Thyroid gland (tissue), 4 donors: ENCODE measurements at regions not wholly inside any gene's neighbourhood (a gene's known extent, or its start where the extent isn't known, plus 50 kb on each side); places are given as distances from the start of the nearest gene placed in this dataset.
"Not testable (repeated sequence)": the region's sequence is repeated elsewhere in the genome, so short reads cannot be mapped to it uniquely, and the experiment has no call there.

ENCODE experiments used
- DNase-seq, 2 donors: peaks; one replicate each; pipeline ENCODE4 v3.0.0-alpha.2; 2019
- H3K27ac ChIP-seq, 3 donors: fragments of 200-600 bp; sonication (generic); 1 replicate in 2 of 3; 2 replicates in 1 of 3; pipeline ENCODE4 v1.5.1; 2016 to 2019; ENCODE audit warnings: mild to moderate bottlenecking in 1 of 3, moderate library complexity in 1 of 3
- H3K27me3 ChIP-seq: fragments of 200-600 bp; sonication (generic); one replicate; pipeline ENCODE4 v1.5.1; 2019
- H3K36me3 ChIP-seq, 2 donors: fragments of 200-600 bp; sonication (generic); one replicate each; pipeline ENCODE4 v1.5.1; 2016 to 2019
- H3K4me1 ChIP-seq, 2 donors: fragments of 200-600 bp; sonication (generic); one replicate each; pipeline ENCODE4 v1.5.1; 2017 to 2019
- H3K4me3 ChIP-seq, 3 donors: fragments of 200-600 bp; sonication (generic); replicated peaks in 1 of 3; 1 replicate in 2 of 3; 2 replicates in 1 of 3; pipeline ENCODE4 v1.5.1; 2016; ENCODE audit warnings: mild to moderate bottlenecking in 1 of 3
- H3K9me3 ChIP-seq: fragments of 200-600 bp; sonication (generic); one replicate; pipeline ENCODE4 v1.5.1; 2017
- CTCF ChIP-seq, 6 experiments: fragments of 200-600 bp in 3 of 6; fragments of 450-650 bp in 3 of 6; sonication (generic) in 3 of 6; IDR thresholded peaks; one replicate each; pipeline ENCODE4 v1.5.1; 2016 to 2019; ENCODE audit warnings: antibody characterized with exemption in 6 of 6, mild to moderate bottlenecking in 2 of 6, inconsistent platforms in 1 of 6, moderate library complexity in 1 of 6
- POLR2A ChIP-seq, 2 donors: fragments of 450-650 bp; IDR thresholded peaks; one replicate each; pipeline ENCODE4 v1.6.1; 2017; ENCODE audit warnings: antibody characterized with exemption in 2 of 2, mild to moderate bottlenecking in 2 of 2, moderate library complexity in 1 of 2
- WGBS, 2 donors: methylation state at CpG; one replicate each; pipeline ENCODE4 v1.1.5; 2017; 5-methylcytosine and 5-hydroxymethylcytosine counted together
- intact Hi-C: fragments of 100-400 bp; cut with DNase I; formaldehyde crosslinking; loops from one replicate; pipeline ENCODE4 v1.15.1; 2023

- H3K4me3 ChIP-seq = no peak overlapping the region
- no peaks in the 10 kb centered on the region for H3K9me3 ChIP-seq
- 81 to 84% methylated on average over 5 of the region's 5 CpGs for WGBS, 2 donors
- H3K27ac ChIP-seq = no peak overlapping the region
- TF ChIP-seq CTCF (IDR thresholded peaks at IDR 0.05) = no peak
- no peak for TF ChIP-seq POLR2A (IDR thresholded peaks at IDR 0.05)
- intact Hi-C loops = no loop called here
- no peaks in the 10 kb centered on the region for H3K27me3 ChIP-seq
- no peak for DNase-seq
- H3K36me3 ChIP-seq = no peaks in the 10 kb centered on the region
- no peaks in the 10 kb centered on the region for H3K4me1 ChIP-seq
Observed at GRCh38 chr11:22928207-22928917, 68.1 kb upstream of the CCDC179 start.

- Histone ChIP-seq H3K27me3 (no peaks in the 10 kb centered on the region), H3K4me1 (no peaks in the 10 kb centered on the region), H3K27ac (no peak overlapping the region), H3K9me3 (no peaks in the 10 kb centered on the region), H3K36me3 (no peaks in the 10 kb centered on the region), H3K4me3 (no peak overlapping the region)
- DNase-seq = peak; percentile 11 to 23
- intact Hi-C loops = no loop called here
- 74 to 76% methylated on average over 5 of the region's 5 CpGs for WGBS, 2 donors
- TF ChIP-seq CTCF (IDR thresholded peaks at IDR 0.05) (no peak), POLR2A (IDR thresholded peaks at IDR 0.05) (no peak)
Observed at GRCh38 chr11:22930816-22931594, 70.7 kb upstream of the CCDC179 start.

- H3K9me3 ChIP-seq = no peaks in the 10 kb centered on the region
- H3K4me3 ChIP-seq = no peak overlapping the region
- DNase-seq = no peak
- no peaks in the 10 kb centered on the region for H3K36me3 ChIP-seq
- TF ChIP-seq POLR2A (IDR thresholded peaks at IDR 0.05) (no peak), CTCF (IDR thresholded peaks at IDR 0.05) (no peak)
- WGBS, 2 donors = 89 to 91% methylated on average over 1 of the region's 1 CpG
- no peaks in the 10 kb centered on the region for H3K27me3 ChIP-seq
- no peaks in the 10 kb centered on the region for H3K4me1 ChIP-seq
- H3K27ac ChIP-seq = no peak overlapping the region
- intact Hi-C loops = no loop called here
Observed at GRCh38 chr11:22938691-22939090, 78.4 kb upstream of the CCDC179 start.

- DNase-seq, H3K9me3 ChIP-seq, H3K27ac ChIP-seq, H3K27me3 ChIP-seq, H3K4me1 ChIP-seq, H3K36me3 ChIP-seq, intact Hi-C loops, H3K4me3 ChIP-seq: not testable (repeated sequence)
- WGBS, 2 donors = 94 to 96% methylated on average over 3 of the region's 3 CpGs
Observed at GRCh38 chr11:22941544-22941943, 81.3 kb upstream of the CCDC179 start.

GRCh38 chr11:22957786-22958185, 97.5 kb upstream of the CCDC179 start:
- Histone ChIP-seq H3K27me3 (no peaks in the 10 kb centered on the region), H3K27ac (no peak overlapping the region), H3K4me3 (no peak overlapping the region), H3K36me3 (no peaks in the 10 kb centered on the region), H3K4me1 (peaks cover 4 to 7% of the 10 kb centered on the region in 2 donors), H3K9me3 (no peaks in the 10 kb centered on the region)
- intact Hi-C loops = no loop called here
- DNase-seq = peak; percentile 39 to 59
- TF ChIP-seq CTCF (IDR thresholded peaks at IDR 0.05) (no peak), POLR2A (IDR thresholded peaks at IDR 0.05) (no peak)
- WGBS, 2 donors = 13 to 30% methylated on average over 1 of the region's 1 CpG
